ENCODE measurements at regions not wholly inside any gene's neighbourhood (a gene's known extent, or its start where the extent isn't known, plus 50 kb on each side); places are given as distances from the start of the nearest gene placed in this dataset.

- TF ChIP-seq CTCF (IDR thresholded peaks at IDR 0.05 in 8 of 11, conservative IDR thresholded peaks at IDR 0.05 in 3 of 11) (no peak), POLR2A (IDR thresholded peaks at IDR 0.05) (no peak)
Measured at GRCh38 chr4:36489798-36490197, 208.4 kb downstream of the DTHD1 start.
